Kidney (tissue), 13 donors: ENCODE measurements at regions not wholly inside any gene's neighbourhood (a gene's known extent, or its start where the extent isn't known, plus 50 kb on each side); places are given as distances from the start of the nearest gene placed in this dataset.

Experiments
- DNase-seq, 5 donors: peaks; one replicate each; pipeline ENCODE4 v3.0.0-alpha.2; 2013 to 2020
- FAIRE-seq: peaks from 2 replicates; lab custom pipeline; 2012; peaks lifted over from hg19 to GRCh38; lab: Jason Lieb, UNC
- H3K27ac ChIP-seq, 2 donors: one replicate each; pipeline ENCODE4 v1.7.0; 2013; ENCODE audit warnings: low read depth in 2 of 2, low read length in 2 of 2, inconsistent platforms in 1 of 2
- H3K27me3 ChIP-seq: one replicate; pipeline ENCODE4 v1.7.1; 2013; ENCODE audit warnings: low read length, inconsistent platforms; ENCODE audit not compliant: control insufficient read depth, insufficient read depth
- H3K36me3 ChIP-seq, 3 donors: one replicate each; pipeline versions ENCODE4 v1.7.0 to v1.7.1; 2013; ENCODE audit warnings: low read length in 3 of 3, control low read depth in 1 of 3, inconsistent platforms in 1 of 3; ENCODE audit not compliant: insufficient read depth in 3 of 3, control insufficient read depth in 2 of 3
- H3K4me1 ChIP-seq, 3 donors: one replicate each; pipeline versions ENCODE4 v1.7.0 to v1.7.1; 2013; ENCODE audit warnings: low read length in 3 of 3, inconsistent platforms in 1 of 3, low read depth in 1 of 3; ENCODE audit not compliant: control insufficient read depth in 2 of 3, insufficient read depth in 2 of 3
- H3K4me3 ChIP-seq, 3 donors: one replicate each; pipeline versions ENCODE4 v1.7.0 to v1.8.1; 2013; ENCODE audit warnings: low read length in 3 of 3, control low read depth in 1 of 3, inconsistent platforms in 1 of 3
- H3K9ac ChIP-seq, 3 donors: one replicate each; pipeline versions ENCODE4 v1.7.0 to v1.7.1; 2013; ENCODE audit warnings: low read length in 3 of 3, control low read depth in 1 of 3, inconsistent platforms in 1 of 3
- H3K9me3 ChIP-seq, 3 donors: one replicate each; pipeline versions ENCODE4 v1.7.0 to v1.7.1; 2013; ENCODE audit warnings: low read length in 3 of 3, control low read depth in 1 of 3, inconsistent platforms in 1 of 3; ENCODE audit not compliant: control insufficient read depth in 2 of 3, insufficient read depth in 1 of 3
- intact Hi-C: fragments of 100-400 bp; cut with DNase I; formaldehyde crosslinking; loops from one replicate; pipeline ENCODE4 v1.11.1; 2022
- TF ChIP-seq, protein P1 (sequence below): IDR thresholded peaks from 3 replicates; pipeline ENCODE4 v1.5.1; 2012; ENCODE audit warnings: mild to moderate bottlenecking, moderate library complexity, borderline replicate concordance; ENCODE audit not compliant: insufficient read depth; ENCODE audit errors: extremely low read depth
- donor health status: control.
- donor health status: control.
- donor health status: control.
- donor health status: control.
- donor health status: control.
- donor health status: DM: yes; HTN: yes; CAD: no.
- donor health status: Normal renal cell carcinoma (clear cell type).

- TF ChIP-seq, protein P1, sequence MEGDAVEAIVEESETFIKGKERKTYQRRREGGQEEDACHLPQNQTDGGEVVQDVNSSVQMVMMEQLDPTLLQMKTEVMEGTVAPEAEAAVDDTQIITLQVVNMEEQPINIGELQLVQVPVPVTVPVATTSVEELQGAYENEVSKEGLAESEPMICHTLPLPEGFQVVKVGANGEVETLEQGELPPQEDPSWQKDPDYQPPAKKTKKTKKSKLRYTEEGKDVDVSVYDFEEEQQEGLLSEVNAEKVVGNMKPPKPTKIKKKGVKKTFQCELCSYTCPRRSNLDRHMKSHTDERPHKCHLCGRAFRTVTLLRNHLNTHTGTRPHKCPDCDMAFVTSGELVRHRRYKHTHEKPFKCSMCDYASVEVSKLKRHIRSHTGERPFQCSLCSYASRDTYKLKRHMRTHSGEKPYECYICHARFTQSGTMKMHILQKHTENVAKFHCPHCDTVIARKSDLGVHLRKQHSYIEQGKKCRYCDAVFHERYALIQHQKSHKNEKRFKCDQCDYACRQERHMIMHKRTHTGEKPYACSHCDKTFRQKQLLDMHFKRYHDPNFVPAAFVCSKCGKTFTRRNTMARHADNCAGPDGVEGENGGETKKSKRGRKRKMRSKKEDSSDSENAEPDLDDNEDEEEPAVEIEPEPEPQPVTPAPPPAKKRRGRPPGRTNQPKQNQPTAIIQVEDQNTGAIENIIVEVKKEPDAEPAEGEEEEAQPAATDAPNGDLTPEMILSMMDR: no peak
- DNase-seq: no peak
- H3K4me1 ChIP-seq: peaks cover 0 to 3% (median 0%) of the 10 kb centered on the region in 3 donors
- no peak overlapping the region for H3K27ac ChIP-seq
- FAIRE-seq: no peak
- no peaks in the 10 kb centered on the region for H3K27me3 ChIP-seq
- H3K9me3 ChIP-seq: no peaks in the 10 kb centered on the region
- H3K36me3 ChIP-seq: no peaks in the 10 kb centered on the region
- intact Hi-C loops: no loop called here
- no peak overlapping the region for H3K4me3 ChIP-seq
- no peak overlapping the region for H3K9ac ChIP-seq
These were observed 362.3 kb upstream of the GOLIM4 start for GRCh38 chr3:168457954-168458539.

DNA sequence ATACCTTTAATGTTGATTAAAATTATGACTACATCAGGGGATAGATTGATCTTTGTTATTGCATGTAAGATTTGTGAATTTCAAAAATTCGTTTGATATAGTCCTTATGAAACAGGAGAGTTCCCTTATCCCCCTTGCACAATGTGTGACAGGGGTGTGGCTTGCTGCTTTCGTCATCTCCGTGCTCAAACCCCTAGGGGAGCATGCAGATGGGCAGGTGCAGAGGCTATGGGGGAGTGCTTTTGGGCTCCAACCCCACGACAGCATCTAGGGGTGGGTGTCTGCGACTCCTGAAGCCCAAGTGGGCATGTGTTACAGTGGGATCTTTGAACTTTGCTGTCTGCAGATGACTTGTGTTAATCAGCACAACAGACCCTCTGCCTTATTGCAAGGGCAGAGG lies 360.1 kb upstream of the GOLIM4 start:
- H3K36me3 ChIP-seq: no peaks in the 10 kb centered on the region
- H3K4me3 ChIP-seq: no peak overlapping the region
- FAIRE-seq (no peak), DNase-seq (no peak)
- no peaks in the 10 kb centered on the region for H3K27me3 ChIP-seq
- intact Hi-C loops: no loop called here
- TF ChIP-seq, protein P1: no peak
- H3K9ac ChIP-seq: no peak overlapping the region
- H3K27ac ChIP-seq: no peak overlapping the region
- peaks cover 0 to 3% (median 0%) of the 10 kb centered on the region in 3 donors for H3K4me1 ChIP-seq
- no peaks in the 10 kb centered on the region for H3K9me3 ChIP-seq

GRCh38 chr3:168453623-168454022 lies 357.9 kb upstream of the GOLIM4 start:
- FAIRE-seq (peak; percentile 98), DNase-seq (no peak)
- no peak overlapping the region for H3K27ac ChIP-seq
- no peak overlapping the region for H3K9ac ChIP-seq
- H3K4me1 ChIP-seq: peaks cover 0 to 3% (median 0%) of the 10 kb centered on the region in 3 donors
- TF ChIP-seq, protein P1: no peak
- no peak overlapping the region for H3K4me3 ChIP-seq
- no peaks in the 10 kb centered on the region for H3K9me3 ChIP-seq
- no peaks in the 10 kb centered on the region for H3K27me3 ChIP-seq
- intact Hi-C loops: no loop called here
- no peaks in the 10 kb centered on the region for H3K36me3 ChIP-seq

DNA sequence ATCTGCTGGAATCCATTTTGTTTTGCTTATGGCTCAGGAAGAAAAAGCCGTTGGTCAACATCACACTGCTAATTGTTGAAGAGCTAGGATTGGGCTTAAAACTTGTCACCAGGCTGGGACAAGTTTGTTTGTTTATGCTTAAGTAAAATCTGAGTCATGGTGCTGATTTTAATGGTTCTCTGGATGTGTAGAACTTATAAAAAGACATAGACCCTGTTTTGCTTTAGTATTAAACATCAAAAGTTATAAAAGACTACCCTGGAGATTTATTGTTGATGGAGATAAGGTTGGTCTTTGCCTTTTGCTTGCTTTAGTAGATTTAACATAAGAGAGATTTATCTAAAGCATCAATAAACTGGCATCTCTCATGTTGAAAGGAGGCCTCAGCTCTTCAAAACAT lies 348.2 kb upstream of the GOLIM4 start:
- FAIRE-seq (no peak), DNase-seq (no peak)
- no peak overlapping the region for H3K9ac ChIP-seq
- H3K27ac ChIP-seq: no peak overlapping the region
- H3K9me3 ChIP-seq: no peaks in the 10 kb centered on the region
- H3K27me3 ChIP-seq: no peaks in the 10 kb centered on the region
- H3K36me3 ChIP-seq: no peaks in the 10 kb centered on the region
- no peak overlapping the region for H3K4me3 ChIP-seq
- TF ChIP-seq, protein P1: no peak
- no peaks in the 10 kb centered on the region for H3K4me1 ChIP-seq
- intact Hi-C loops: no loop called here
